ENCODE measurements at regions not wholly inside any gene's neighbourhood (a gene's known extent, or its start where the extent isn't known, plus 50 kb on each side); places are given as distances from the start of the nearest gene placed in this dataset.

DNA sequence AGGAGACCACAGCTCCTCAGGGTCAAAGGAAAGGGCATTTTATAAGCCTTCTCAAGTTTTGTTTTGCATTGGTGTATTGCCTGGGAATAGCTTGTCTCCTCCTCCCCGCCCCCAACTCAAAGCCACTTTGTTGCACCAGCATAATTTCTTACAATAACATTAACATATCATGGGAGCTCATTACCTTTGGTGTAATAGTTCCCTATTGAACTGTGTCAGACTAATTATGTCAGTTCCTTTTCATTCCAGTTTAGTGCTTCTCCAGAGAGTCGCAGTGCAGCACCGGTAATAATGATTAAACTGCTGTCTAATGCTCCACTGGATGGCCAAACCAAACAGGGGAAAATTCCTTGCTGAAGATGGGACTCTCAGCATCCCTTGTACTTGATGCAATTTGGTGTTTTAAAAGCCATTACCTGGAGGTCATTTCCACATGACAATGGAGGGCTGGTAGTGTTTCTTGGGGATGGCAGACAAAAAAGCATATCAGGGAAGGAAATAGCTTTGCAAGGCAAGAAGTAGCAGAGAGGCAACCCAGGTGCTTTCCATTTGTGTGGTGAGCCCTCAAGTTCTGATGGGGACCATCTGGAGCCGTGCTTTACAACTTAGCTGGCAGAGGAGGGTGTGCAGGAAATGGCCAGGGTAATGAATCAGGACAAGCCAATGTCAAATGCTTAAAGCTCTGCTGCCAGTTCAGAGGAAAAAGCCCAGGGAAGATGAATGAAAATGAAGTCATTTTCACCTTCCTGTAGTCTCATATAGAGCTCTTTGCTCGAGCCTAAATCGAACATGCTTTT is 91.5 kb upstream of the NLRP1 start:
- Mint-ChIP-seq H3K4me1 (no peaks in the 10 kb centered on the region), H3K27ac (no peak overlapping the region), H3K9me3 (ENCODE audit: low read depth) (no peaks in the 10 kb centered on the region), H3K27me3 (peaks cover 22% of the 10 kb centered on the region), H3K4me3 (no peak overlapping the region), H3K36me3 (no peaks in the 10 kb centered on the region)
- DNase-seq, result no peak
- no peak for ATAC-seq
- CTCF ChIA-PET, result no interaction called here

DNA sequence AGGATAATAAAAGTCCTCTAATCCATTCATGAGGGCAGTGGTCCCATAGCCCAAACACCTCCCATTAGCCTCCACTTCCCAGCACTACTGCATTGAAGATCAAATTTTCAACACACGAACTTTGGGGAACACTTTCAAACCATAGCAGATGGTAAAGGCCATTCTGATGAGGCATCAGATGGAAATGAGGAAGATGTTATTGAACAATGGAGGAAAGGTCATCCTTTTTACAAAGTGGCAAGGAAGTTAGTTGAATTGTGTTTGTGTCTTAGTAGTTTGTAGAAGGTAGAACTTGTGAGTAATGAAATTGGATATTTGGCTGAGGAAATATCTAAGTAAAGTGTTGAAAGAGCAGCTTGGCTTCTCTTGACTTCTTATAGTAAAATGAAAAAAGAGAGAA is 93.3 kb upstream of the NLRP1 start:
- ATAC-seq (no peak), DNase-seq (no peak)
- H3K27me3 Mint-ChIP-seq, result peaks cover 30% of the 10 kb centered on the region
- no peaks in the 10 kb centered on the region for H3K9me3 Mint-ChIP-seq (ENCODE audit: low read depth)
- no peak overlapping the region for H3K4me3 Mint-ChIP-seq
- H3K27ac Mint-ChIP-seq, result no peak overlapping the region
- CTCF ChIA-PET, result no interaction called here
- no peaks in the 10 kb centered on the region for H3K36me3 Mint-ChIP-seq
- no peaks in the 10 kb centered on the region for H3K4me1 Mint-ChIP-seq

DNA sequence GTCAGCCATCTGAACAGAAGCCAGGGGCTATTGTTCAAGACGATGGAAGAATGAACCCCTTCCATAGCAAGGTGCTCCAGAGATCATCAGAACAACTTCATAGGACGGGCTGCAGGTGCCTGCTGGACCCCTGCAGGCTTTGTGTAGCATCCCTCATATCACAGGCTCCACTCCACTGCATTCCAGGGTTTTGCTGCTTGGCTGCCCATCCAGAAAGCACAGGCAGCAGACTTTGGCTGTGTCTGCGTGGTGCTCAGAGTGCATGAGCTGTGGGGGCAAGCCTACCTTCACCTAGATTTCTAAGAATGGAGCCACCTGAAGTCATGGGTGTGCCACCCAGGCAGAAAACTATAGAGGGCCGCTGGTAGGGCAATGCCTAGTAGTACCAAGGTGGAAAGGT is 93.9 kb upstream of the NLRP1 start:
- ATAC-seq (no peak), DNase-seq (no peak)
- CTCF ChIA-PET, result no interaction called here
- H3K9me3 Mint-ChIP-seq (ENCODE audit: low read depth), result no peaks in the 10 kb centered on the region
- peaks cover 33% of the 10 kb centered on the region for H3K27me3 Mint-ChIP-seq
- H3K27ac Mint-ChIP-seq, result no peak overlapping the region
- no peaks in the 10 kb centered on the region for H3K36me3 Mint-ChIP-seq
- H3K4me3 Mint-ChIP-seq, result no peak overlapping the region
- H3K4me1 Mint-ChIP-seq, result no peaks in the 10 kb centered on the region

- Mint-ChIP-seq H3K9me3 (ENCODE audit: low read depth) (no peaks in the 10 kb centered on the region), H3K27me3 (peaks cover 35% of the 10 kb centered on the region), H3K4me3 (no peak overlapping the region), H3K4me1 (no peaks in the 10 kb centered on the region), H3K27ac (no peak overlapping the region), H3K36me3 (no peaks in the 10 kb centered on the region)
- CTCF ChIA-PET, result no interaction called here
- ATAC-seq, result no peak
- no peak for DNase-seq
These were observed 96.5 kb upstream of the NLRP1 start for GRCh38 chr17:5680766-5681165.

GRCh38 chr17:5683241-5683640 is 98.9 kb upstream of the NLRP1 start:
- DNase-seq, result no peak
- Mint-ChIP-seq H3K27ac (no peak overlapping the region), H3K4me3 (no peak overlapping the region), H3K27me3 (peaks cover 23% of the 10 kb centered on the region), H3K36me3 (no peaks in the 10 kb centered on the region), H3K9me3 (ENCODE audit: low read depth) (no peaks in the 10 kb centered on the region), H3K4me1 (no peaks in the 10 kb centered on the region)
- no peak for ATAC-seq
- CTCF ChIA-PET, result no interaction called here

GRCh38 chr17:5686074-5686635 is 101.8 kb upstream of the NLRP1 start:
- peaks cover 14% of the 10 kb centered on the region for H3K27me3 Mint-ChIP-seq
- ATAC-seq (no peak), DNase-seq (no peak)
- H3K4me1 Mint-ChIP-seq, result no peaks in the 10 kb centered on the region
- no peak overlapping the region for H3K4me3 Mint-ChIP-seq
- H3K36me3 Mint-ChIP-seq, result no peaks in the 10 kb centered on the region
- H3K9me3 Mint-ChIP-seq (ENCODE audit: low read depth), result no peaks in the 10 kb centered on the region
- CTCF ChIA-PET, result interaction anchor here (1.0 kb wide), 1 partner anchor 44 kb away, joined by 3 read pairs; no protein-coding TSS in a partner anchor
- H3K27ac Mint-ChIP-seq, result no peak overlapping the region

GRCh38 chr17:5687646-5688045 is 103.3 kb upstream of the NLRP1 start:
- ATAC-seq, result no peak
- H3K27ac Mint-ChIP-seq, result no peak overlapping the region
- CTCF ChIA-PET, result no interaction called here
- H3K27me3 Mint-ChIP-seq, result peaks cover 9% of the 10 kb centered on the region
- DNase-seq, result no peak
- no peaks in the 10 kb centered on the region for H3K9me3 Mint-ChIP-seq (ENCODE audit: low read depth)
- no peaks in the 10 kb centered on the region for H3K4me1 Mint-ChIP-seq
- no peak overlapping the region for H3K4me3 Mint-ChIP-seq
- no peaks in the 10 kb centered on the region for H3K36me3 Mint-ChIP-seq

- Mint-ChIP-seq H3K4me1 (no peaks in the 10 kb centered on the region), H3K4me3 (no peak overlapping the region), H3K27ac (no peak overlapping the region), H3K9me3 (ENCODE audit: low read depth) (no peaks in the 10 kb centered on the region), H3K36me3 (no peaks in the 10 kb centered on the region), H3K27me3 (peaks cover 4% of the 10 kb centered on the region)
- ATAC-seq (no peak), DNase-seq (no peak)
- CTCF ChIA-PET, result interaction anchor here (1.7 kb wide), 1 partner anchor 12 kb away, joined by 5 read pairs; no protein-coding TSS in a partner anchor
These were observed 109.5 kb upstream of the NLRP1 start for GRCh38 chr17:5693821-5694220.

- H3K27ac Mint-ChIP-seq, result no peak overlapping the region
- H3K36me3 Mint-ChIP-seq, result no peaks in the 10 kb centered on the region
- CTCF ChIA-PET, result interaction anchor here (1.7 kb wide), 1 partner anchor 11 kb away, joined by 5 read pairs; no protein-coding TSS in a partner anchor
- no peak for DNase-seq
- peaks cover 8% of the 10 kb centered on the region for H3K27me3 Mint-ChIP-seq
- ATAC-seq, result no peak
- H3K9me3 Mint-ChIP-seq (ENCODE audit: low read depth), result no peaks in the 10 kb centered on the region
- H3K4me1 Mint-ChIP-seq, result no peaks in the 10 kb centered on the region
- H3K4me3 Mint-ChIP-seq, result no peak overlapping the region
These were observed 110.2 kb upstream of the NLRP1 start for GRCh38 chr17:5694551-5694950.

- Mint-ChIP-seq H3K27ac (no peak overlapping the region), H3K4me1 (no peaks in the 10 kb centered on the region), H3K9me3 (ENCODE audit: low read depth) (no peaks in the 10 kb centered on the region), H3K4me3 (no peak overlapping the region), H3K27me3 (peaks cover 13% of the 10 kb centered on the region), H3K36me3 (no peaks in the 10 kb centered on the region)
- DNase-seq, result no peak
- no peak for ATAC-seq
- CTCF ChIA-PET, result no interaction called here
These were observed 111.2 kb upstream of the NLRP1 start for GRCh38 chr17:5695480-5695879.

DNA sequence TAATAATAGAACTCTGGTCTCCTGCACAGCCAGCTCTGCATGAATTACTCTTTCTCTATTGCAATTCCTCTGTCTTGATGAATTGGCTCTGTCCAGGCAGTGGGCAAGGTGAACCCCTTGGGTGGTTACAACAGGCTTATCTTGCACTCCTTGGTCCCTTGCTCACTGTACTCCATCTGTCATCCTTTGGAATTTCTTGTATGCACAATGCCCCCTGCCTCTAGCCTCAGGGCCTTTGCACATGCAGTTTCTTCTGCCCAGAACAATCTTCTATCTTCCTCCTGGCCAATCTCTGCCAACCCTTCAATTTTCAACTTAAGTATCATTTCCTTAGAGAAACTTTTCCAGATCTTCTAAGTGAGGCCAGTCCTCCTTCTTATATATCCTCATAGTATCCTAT is 114.7 kb upstream of the NLRP1 start:
- DNase-seq (no peak), ATAC-seq (no peak)
- Mint-ChIP-seq H3K4me3 (no peak overlapping the region), H3K27ac (no peak overlapping the region), H3K9me3 (ENCODE audit: low read depth) (no peaks in the 10 kb centered on the region), H3K36me3 (no peaks in the 10 kb centered on the region), H3K4me1 (no peaks in the 10 kb centered on the region), H3K27me3 (peaks cover 17% of the 10 kb centered on the region)
- CTCF ChIA-PET, result no interaction called here

DNA sequence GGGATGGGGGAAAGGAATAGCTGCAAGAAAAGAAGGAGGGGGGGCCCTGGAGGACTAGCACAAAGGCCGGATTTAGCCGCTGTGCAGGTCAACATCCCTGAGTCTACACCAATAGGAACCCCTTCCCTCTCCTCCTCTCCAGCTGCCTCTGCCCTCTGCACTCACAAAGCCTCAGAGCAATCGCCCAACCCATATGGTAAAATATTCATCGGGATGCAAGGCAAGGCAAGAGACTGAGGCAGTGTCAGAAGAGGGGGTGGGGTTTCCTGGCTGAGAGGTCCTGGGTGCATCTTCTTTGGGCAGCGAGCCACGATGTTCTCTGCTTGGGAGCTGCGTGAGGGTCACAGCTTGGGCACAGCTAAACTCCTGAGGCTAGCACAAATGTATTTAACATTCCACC is 115.5 kb upstream of the NLRP1 start:
- Mint-ChIP-seq H3K9me3 (ENCODE audit: low read depth) (no peaks in the 10 kb centered on the region), H3K27ac (no peak overlapping the region), H3K4me3 (no peak overlapping the region), H3K36me3 (no peaks in the 10 kb centered on the region), H3K27me3 (peaks cover 18% of the 10 kb centered on the region), H3K4me1 (no peaks in the 10 kb centered on the region)
- ATAC-seq, result no peak
- CTCF ChIA-PET, result no interaction called here
- no peak for DNase-seq

DNA sequence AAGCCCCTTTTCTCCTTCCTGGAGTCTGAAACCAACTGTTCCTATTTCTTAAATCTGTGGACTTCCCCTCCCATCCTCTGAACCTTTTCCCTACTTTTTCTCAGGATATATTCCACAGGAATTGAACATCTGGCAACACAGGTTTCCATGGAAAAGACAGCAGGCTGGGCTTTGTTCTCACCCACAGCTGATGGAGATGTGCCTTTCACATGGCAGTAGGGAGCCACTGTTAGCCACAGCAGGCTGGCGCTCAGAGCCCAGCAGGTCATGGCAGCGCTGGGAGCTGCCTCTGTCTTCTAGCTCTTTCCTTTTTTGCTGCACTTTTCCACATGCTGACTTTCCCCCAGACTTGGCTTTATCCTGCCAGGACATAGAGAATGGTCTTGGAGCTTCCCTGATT is 116.4 kb upstream of the NLRP1 start:
- CTCF ChIA-PET, result no interaction called here
- H3K36me3 Mint-ChIP-seq, result no peaks in the 10 kb centered on the region
- no peaks in the 10 kb centered on the region for H3K4me1 Mint-ChIP-seq
- no peak overlapping the region for H3K4me3 Mint-ChIP-seq
- DNase-seq (no peak), ATAC-seq (no peak)
- no peaks in the 10 kb centered on the region for H3K9me3 Mint-ChIP-seq (ENCODE audit: low read depth)
- H3K27me3 Mint-ChIP-seq, result peaks cover 20% of the 10 kb centered on the region
- H3K27ac Mint-ChIP-seq, result no peak overlapping the region

GRCh38 chr17:5701381-5701780 is 117.1 kb upstream of the NLRP1 start:
- ATAC-seq (no peak), DNase-seq (no peak)
- Mint-ChIP-seq H3K4me3 (no peak overlapping the region), H3K27me3 (peaks cover 20% of the 10 kb centered on the region), H3K9me3 (ENCODE audit: low read depth) (no peaks in the 10 kb centered on the region), H3K4me1 (no peaks in the 10 kb centered on the region), H3K36me3 (no peaks in the 10 kb centered on the region), H3K27ac (no peak overlapping the region)
- CTCF ChIA-PET, result no interaction called here

Data from activated CD8-positive, alpha-beta memory T cell treated with anti-CD3 and anti-CD28 coated beads, Interleukin-2, amount 10 ng/mL, durations not matched to agents 7 days and 5 days (primary cell).